Endothelial cell of umbilical vein (primary cell): ENCODE measurements at regions not wholly inside any gene's neighbourhood (a gene's known extent, or its start where the extent isn't known, plus 50 kb on each side); places are given as distances from the start of the nearest gene placed in this dataset.
"Not testable (repeated sequence)": the region's sequence is repeated elsewhere in the genome, so short reads cannot be mapped to it uniquely, and the experiment has no call there.

Source experiments
- CTCF ChIP-seq, 2 donors: IDR thresholded peaks; 1 replicate in 1 of 2; 2 replicates in 1 of 2; pipeline ENCODE4 v1.5.1; 2011; ENCODE audit warnings: low read length in 2 of 2, mild to moderate bottlenecking in 2 of 2, moderate library complexity in 2 of 2, control low read depth in 1 of 2, inconsistent platforms in 1 of 2, low read depth in 1 of 2; ENCODE audit not compliant: insufficient read depth in 1 of 2; ENCODE audit errors: extremely low read depth in 1 of 2
- EZH2 ChIP-seq: IDR thresholded peaks from 2 replicates; pipeline ENCODE4 v1.6.1; 2012; ENCODE audit warnings: borderline replicate concordance, low read depth, mild to moderate bottlenecking, moderate library complexity, low read length, inconsistent platforms; ENCODE audit not compliant: severe bottlenecking
- JUN ChIP-seq: IDR thresholded peaks from 2 replicates; pipeline ENCODE4 v1.6.1; 2011; ENCODE audit warnings: borderline replicate concordance, low read depth; ENCODE audit not compliant: insufficient read length, insufficient read depth
- MAX ChIP-seq: IDR thresholded peaks from 2 replicates; pipeline ENCODE4 v1.6.1; 2011; ENCODE audit not compliant: insufficient read depth, insufficient read length
- MYC ChIP-seq: IDR thresholded peaks from one replicate; pipeline ENCODE4 v1.6.1; 2011; ENCODE audit warnings: mild to moderate bottlenecking, low read depth, low read length
- POLR2A ChIP-seq: IDR thresholded peaks from 2 replicates; pipeline ENCODE4 v1.6.1; 2012; ENCODE audit warnings: low read depth, mild to moderate bottlenecking, control low read depth, low read length
- POLR2AphosphoS5 ChIP-seq: IDR thresholded peaks from 2 replicates; pipeline ENCODE4 v1.6.1; 2012; ENCODE audit warnings: low read depth, mild to moderate bottlenecking, control low read depth, low read length, moderate library complexity; ENCODE audit not compliant: insufficient read depth

DNA sequence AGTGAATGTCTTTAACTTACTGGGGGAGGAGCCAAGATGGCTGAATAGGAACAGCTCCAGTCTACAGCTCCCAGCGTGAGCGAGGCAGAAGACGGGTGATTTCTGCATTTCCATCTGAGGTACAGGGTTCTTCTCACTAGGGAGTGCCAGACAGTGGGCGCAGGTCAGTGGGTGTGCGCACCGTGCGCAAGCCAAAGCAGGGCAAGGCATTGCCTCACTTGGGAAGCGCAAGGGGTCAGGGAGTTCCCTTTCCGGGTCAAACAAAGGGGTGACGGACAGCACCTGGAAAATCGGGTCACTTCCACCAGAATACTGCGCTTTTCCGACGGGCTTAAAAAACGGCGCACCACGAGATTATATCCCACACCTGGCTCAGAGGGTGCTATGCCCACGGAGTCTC is 187.3 kb downstream of the CHIC2 start:
- TF ChIP-seq POLR2A; CTCF (IDR thresholded peaks at IDR 0.05; ENCODE audit: extremely low read depth in 1 of 2, insufficient read depth in 1 of 2, low read depth in 1 of 2, low read length in 2 of 2); MAX; POLR2AphosphoS5; JUN; EZH2; MYC: not testable (repeated sequence)
